KG1 (cell line): ENCODE measurements at regions not wholly inside any gene's neighbourhood (a gene's known extent, or its start where the extent isn't known, plus 50 kb on each side); places are given as distances from the start of the nearest gene placed in this dataset.

Source experiments
- DNase-seq: peaks from one replicate; lab custom pipeline; 2025; lab: John Stamatoyannopoulos, UW

DNA sequence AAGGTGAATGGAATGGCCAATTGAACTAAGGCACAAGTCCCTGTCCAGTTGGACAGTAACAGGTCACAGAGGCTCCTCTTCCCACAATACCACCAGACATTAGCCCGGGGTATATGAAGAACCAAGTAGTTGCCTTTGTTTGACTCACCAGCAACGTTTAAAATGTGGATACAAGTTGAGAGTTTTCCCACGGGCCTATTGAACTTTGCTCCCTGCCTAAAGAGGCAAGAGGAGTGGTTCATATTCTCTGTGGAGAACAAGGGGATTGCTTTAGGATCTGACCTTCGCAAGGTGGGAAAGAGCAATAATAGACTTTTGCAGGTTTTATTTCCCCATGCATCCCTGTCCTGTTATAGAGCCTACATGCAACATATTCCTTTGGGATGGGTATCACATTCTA is 177.2 kb downstream of the POU4F1 start:
- DNase-seq, result no peak

DNA sequence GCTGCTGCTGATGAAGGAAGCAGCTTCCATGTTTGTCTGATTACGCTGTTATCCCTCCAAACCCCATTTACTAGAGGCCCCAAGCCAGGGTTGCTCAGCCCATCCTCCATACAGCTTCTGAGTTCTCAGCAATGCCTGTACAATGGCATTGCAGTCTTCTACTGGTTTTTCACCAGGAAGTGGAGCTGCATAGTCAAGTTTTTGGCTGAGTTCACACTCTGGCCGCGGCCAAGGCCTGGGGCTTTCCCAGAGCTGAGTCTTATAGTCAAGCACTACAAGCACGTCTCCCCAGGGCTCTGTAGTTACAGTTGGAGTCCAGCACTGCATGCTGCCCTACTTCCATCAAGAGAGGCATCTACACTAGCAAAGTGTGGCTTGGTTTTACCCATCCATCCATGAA is 182.5 kb downstream of the POU4F1 start:
- no peak for DNase-seq

DNA sequence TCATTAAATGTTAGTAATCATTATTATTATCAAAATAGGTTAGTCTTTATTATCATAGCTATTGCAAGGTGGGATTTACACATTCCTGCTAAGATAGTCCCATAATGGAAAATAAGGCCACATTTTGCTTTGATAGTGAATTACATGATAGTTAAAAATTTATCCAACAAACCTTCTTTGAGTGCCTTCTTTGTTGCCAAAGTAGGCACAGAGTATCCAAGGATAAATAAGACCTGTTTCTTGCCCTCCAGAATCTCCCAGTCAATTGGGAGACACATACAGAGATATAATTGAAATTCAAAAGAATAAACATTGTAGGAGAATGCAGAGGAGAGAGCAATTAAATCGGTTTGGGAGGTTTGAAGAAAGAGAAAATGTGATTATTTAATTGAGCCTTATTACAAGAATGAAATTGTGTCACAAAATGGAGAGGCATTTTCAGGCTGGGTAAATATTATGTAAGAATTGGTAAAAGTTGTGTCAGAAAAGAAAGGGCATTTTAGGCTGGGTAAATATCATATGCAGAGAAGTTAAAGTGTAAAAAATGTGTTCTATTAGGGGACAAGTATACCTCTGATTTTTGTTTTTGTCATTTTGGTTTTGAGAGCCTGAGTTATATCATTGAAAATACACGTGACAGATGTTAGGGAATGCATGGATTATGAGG is 189.3 kb downstream of the POU4F1 start:
- DNase-seq, result no peak

DNA sequence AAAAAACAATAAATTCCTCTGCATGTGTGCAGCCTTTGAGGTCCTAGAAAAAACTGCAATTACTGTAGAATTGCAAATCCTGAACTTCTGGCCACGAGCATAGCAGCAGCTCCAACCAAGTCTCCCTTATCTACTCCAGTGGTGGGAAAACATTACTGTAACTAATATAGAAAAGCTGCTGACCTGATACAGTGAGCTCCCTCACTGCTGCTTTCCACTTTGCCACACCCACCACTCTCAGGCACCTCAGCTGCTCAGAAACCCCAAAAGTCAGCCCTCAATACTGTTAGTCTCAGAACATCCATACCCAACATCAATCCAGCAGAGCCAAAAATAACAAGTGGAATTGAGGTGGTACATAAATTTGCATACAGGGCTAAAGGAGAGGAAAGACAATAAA is 192.5 kb downstream of the POU4F1 start:
- DNase-seq, result no peak

DNA sequence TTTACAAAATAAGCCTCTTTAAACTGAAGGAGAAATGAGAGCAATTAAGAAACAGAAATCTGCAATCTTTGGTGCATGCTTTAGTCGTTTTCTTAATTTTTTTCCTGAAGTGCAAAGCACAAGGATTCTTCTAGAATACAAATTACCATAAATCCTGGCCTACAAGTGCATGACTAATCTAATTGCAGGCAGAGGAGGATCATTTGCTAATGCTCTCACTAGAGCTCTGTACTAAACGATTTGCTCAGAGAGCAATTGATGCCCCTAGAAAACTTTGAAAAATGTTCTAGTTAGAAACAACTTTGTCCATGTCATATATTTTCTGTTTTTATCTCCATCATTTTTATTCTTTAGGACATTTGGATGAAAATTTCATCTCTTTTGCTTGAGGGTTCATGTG is 193.2 kb downstream of the POU4F1 start:
- no peak for DNase-seq

DNA sequence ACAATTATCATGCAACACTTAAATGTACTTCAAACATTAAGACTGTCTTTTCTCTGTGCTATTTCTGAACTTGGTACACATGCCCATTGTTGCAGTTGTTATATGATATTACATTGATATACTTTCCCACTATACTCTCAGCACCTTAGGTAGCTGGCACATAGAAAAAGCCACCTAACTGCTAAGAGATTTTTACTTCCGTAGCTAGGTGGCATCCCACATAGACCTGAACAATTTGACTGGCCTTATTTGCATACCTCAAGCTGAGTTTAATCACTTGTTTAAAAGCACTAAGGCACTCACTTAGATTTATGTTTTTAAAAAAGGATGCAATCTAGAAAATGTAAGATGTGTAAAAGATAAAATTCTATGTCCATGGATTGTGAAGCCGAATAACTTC is 194.2 kb downstream of the POU4F1 start:
- no peak for DNase-seq

DNA sequence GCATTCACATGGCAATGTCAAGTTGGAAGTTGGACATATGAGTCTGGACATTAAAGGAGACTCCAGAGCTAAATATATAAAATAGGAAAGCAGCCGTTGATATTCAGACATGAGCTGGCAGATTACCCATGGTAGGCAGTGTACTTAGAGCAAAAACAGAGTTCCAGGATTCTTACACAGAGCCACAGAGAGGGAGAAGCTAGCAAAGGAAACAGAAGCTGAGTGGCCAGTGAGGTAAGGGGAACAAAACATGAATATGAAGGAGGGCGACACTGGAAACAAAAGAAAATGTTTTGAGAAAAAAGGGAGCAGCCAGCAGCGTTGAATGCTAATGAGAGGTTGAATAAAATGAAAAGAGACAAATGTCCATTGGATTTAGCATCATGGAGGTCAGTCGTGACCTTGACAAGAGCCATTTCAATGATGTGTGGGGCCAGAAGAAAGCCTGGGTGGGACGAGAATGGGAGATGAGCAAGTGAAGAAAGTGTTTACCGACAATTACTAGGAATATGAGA is 198.4 kb downstream of the POU4F1 start:
- no peak for DNase-seq

DNA sequence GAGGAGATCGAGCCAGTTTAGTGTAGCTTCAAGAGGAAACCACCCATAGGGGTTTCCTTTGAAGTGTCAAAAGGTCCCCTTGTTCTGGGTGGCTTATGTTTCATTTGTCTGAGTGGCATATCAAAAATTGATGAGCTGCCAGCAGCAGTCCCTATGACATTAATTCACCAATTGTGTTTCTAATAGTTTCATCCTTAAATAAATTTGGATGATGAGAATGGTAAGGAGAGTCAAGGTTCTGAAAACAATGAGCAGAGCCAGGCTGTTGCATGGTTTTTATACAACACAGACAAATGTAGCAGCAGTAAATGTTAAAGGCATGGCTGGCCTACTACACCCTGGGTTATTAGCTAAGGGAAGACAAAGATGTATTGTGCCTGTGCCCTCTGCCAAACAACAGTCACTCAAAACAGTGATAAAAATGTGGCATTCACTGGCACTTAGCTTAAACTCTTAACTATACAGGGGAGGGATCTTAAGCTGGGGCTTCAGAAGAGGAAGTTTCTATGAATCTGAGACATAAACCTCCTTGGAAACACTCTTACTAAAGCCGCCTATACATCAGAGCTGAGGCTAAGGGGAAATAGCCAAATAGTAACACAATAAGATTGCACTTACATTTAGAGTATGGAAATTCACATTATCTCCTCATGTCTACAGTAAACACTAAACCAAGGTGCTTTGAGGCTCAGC is 200.5 kb downstream of the POU4F1 start:
- no peak for DNase-seq

DNA sequence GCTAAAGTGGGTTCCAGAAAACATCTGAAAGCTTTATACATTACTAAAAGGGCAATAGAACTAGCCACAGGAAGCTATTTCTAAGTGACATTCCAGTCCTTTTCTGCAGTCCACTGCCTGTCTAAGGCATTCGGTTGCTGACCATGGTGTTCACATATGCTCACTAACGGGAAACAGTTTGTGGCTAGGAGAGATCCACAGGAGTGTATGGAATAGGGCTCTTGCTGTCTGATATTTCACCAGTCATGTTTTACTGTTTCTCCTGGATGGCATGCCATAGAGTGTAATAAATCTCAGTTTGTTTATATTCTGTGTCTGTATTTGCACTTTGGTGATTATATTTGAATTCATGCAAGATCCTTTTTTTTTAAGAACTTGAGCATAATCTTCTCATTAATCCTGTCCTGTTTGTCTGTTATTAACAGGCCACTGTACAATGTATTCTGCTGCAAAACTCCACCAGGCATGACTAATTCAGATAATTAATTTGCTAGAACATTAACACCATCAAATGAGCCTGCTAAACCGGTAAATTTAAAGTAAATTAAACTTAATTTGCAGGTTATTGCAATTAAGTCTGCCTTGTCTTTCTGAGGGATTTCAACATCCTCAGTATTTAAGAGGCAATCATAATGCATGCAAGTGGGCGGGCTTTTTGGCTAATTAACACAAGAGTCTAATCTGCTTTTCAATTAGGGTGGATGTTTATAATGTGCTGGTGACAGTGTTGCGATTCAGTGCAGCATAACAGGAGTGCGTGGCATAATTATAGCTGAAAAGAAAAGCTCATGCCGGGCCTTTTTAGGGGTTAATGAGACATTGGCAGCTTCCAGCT is 201.3 kb downstream of the POU4F1 start:
- no peak for DNase-seq

DNA sequence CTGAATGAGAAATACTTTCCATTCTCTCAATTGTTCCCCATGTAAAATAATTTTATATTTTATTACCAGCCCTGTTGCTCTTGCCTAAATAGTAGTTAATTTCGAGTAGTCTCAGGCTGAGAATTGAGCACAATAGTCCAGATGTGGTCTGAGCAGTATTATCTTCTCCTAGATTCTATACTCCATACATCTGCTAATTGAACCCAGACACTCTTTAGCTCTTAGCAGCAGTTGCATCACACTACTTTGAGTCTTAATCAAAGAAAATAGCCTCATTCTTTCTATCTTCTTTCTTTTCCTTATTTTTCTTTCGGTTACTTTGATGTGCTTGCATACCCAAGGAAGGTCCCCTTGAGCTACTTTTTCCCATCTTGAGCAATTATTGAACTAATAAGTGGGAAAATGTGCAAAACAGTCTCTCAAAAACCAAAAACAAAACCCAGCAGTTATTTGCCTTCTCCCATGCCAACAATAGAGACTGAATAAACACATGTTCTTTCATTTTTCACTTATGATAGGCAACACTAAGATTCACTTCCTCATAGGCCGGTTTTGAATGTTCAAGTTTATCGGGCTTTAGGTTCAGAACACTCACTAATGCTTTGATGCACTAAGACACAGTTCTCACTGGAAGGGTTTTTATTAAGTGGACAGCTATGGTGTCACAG is 204.5 kb downstream of the POU4F1 start:
- no peak for DNase-seq

DNA sequence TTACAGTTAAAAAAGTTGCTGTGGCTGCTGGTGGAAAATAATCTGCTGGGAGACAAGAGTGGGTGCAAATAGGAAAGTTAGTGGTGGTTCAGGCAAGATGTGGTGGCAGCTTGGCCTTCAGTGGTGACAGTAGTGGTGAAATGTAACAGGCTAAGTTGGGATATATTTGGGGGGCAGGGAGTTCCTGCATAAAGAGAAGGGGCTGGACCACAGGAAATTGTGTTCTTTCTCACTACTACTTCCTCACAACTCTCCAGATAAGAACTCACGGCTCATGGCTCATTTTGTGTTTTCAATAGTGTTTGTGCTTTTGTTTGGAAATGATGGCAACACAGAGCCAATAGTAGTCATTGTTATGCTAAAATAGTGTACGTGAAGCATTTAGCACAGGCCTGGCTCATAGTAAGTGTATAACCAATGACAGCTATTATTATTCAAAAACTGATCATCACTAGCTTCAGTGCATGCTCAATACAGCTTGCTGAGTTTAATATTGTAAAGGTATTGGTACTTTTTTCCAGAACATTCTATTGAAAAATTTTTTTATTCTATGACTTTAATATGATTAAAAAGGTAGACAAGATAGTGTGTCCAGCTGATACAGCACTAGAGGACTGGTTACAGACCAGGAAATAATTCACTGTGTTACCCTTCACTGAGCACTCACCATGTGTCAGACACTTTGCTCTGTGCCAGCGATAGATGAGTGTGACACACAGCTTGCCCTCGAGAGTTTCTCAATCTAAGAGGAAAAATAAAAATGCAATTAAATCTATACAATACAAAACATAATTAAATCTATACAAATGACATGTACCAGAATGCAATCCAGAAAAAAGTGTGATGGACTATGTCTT is 209.8 kb downstream of the POU4F1 start:
- no peak for DNase-seq

DNA sequence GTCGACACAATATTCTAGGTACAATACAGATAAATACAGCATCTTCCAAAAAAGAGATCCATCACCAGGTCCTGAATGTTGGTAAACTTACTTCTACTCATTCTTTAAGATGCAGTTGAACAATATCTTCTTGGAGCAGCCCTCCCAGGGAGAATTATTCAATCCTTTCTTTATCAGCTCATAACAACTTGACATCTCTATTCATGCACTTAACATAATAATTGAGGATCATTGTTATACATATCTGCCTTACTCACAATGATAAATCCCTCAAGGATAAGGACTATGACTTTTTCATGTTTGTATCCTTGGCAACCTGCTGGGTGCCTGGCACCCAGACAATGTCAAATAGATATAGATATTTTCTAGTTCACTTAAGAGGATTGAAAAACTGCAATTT is 219.5 kb downstream of the POU4F1 start:
- DNase-seq, result no peak

DNA sequence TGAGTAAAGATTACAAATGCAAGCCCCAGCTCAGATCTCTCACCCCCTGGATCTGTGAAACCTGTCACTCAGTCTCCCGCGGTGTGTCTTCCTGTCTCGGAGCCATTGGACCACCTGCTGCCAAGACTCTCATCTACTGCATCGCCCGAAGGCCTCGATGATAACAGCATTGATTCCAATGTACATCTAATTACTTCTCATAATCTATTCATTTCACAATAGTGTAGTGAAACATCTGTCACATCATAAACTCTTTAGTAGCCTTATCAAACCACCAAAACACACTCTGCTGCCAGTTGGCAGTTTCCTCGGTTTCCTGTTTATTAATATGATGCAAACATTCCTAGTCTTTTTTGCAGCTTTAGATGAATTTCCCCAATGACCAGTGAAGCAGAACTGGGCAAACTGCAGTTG is 220.3 kb downstream of the POU4F1 start:
- no peak for DNase-seq

DNA sequence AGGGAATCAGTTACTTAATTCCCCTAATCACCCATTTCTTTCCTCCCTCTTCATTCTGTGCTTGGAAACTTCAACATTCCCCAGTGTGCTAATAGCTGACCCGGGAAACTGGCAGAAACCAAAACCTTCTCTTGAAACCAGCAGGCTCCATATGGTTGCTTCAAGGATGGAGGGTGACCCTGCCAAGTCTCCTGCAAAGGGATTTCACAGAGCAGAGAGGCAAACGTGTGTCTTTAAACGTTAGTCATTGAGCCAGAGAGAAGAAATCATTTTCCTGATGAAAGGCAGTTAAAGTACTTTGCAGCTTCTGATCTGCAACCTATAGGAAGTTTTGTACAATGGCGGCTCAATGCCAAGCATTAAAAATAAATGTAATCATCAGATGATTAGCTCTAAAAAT is 220.9 kb downstream of the POU4F1 start:
- DNase-seq, result no peak

DNA sequence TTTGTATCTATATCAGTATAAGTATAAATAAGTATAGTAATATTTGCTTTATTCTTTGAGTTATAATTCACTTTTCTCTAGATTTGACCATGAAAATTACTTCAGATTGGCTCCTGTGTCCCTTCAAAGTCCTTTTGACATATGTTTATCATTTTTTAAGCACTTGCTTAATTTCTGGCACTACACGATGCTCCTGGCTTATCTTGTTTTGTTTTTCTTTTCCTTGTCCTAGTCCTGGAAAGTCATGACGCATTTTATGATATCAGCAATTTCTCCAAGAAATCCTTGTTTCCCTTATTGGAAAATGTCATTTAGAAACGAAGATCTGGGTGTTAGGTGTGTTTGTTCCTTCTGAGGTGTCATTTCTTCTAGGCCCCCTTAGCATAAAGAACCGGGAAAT is 226.5 kb downstream of the POU4F1 start:
- no peak for DNase-seq

DNA sequence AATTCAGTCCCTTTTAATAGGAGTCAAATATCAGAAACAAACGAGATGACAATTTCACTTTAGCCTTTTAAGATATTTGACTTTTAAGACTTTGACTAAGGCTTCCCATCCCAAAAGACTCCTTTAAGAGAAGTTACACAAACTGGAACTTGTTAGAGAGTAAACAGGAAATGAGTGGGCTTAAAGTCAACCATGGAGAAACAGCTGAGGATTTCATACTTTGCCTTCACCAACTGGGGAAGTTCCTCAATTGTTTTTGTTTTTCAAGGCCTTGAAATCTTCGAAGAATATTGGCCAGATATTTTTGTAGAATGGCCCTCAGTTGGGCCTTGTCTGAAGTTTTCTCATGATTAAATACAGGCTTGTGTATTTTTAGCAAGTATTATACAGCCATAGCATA is 227.3 kb downstream of the POU4F1 start:
- DNase-seq, result no peak

DNA sequence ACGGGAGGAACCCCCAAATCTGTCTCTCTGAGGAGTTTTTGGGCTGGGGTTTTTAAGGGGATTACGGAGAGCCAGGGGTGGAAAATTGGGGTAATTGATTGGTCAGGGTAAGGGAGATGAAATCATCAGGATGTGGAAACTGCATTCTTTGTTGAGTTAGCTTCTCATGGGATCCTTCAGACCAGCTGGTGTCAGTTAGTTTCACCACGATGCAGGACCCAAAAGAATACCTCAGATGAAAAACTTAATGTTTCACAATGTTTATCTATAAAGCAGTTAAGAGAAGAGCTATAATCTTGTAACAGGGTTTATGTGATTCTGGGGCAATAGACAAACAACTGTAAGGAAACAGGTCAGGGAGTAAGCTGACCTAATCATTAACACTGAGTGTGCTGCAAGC is 230.8 kb downstream of the POU4F1 start:
- no peak for DNase-seq

DNA sequence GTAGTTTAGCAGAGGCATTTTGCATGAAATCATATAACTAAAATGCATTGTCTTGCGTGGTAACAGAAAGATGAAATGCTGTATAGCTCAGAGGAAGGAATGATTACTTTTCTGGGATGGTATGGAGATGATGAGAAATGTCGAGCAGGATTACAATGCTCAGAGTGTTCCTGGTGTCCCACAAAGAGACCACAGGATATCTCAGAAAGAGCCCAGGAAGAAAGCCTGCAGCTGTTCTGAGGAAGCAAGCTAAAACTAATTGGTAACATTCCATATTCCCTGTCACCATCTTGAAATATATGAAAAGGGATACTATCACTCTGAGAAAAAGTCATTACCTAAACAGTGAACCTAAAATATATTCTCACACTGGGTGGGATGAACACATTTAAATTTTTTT is 233.1 kb downstream of the POU4F1 start:
- DNase-seq, result no peak

DNA sequence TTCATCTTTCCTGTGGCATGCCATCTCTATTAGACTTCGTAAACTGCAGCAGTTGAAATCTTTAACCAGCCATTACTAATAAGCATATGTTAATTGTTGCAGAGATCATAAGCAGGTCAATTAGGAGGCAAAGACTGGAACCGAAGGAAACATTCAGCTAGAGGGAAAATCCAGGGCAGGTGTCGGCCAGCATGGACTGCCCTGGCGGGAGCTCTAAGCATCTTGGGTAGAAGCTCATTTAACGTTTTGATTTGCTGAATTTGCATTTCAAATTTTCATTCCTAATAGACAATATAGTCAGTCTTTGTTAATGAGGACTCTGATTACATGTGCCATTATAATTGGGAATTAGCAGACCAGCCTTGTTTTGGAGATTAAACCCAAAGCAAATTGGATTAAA is 238.6 kb downstream of the POU4F1 start:
- no peak for DNase-seq

DNA sequence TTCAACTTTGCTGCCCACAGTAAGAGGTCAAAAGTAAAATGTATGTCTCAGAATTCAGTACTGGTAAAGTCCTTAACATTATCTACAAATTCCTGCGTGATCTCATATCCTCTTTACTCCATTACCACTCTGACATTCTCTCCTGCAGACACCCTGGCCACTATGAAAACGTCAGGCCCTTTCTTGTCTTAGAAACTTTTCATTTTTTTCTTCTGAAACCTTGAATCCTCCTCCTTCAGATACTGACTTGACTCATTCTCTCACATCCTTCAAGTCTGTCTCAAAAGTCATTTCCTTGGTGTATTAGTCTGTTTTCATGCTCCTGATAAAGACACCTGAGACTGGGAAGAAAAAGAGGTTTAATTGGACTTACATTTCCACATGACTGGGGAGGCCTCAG is 262.3 kb downstream of the POU4F1 start:
- DNase-seq, result no peak

DNA sequence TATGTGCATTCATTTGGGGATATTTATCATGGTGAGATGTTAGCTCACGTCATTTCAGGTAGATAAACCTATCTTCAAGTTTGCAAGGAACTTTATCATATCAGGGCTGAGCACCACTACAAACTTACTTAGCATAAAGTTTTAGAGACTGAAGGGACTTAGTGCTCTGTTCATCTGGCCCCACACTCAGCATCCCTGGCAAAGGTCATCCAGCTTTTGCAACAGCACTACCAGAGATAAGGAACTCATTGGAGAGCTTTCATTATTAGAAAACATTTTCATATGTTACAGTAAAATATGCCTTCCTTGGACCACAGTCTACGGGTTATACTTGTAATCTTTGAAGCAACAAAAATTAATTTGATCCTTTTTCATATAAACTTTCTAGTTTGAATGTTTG is 263.4 kb downstream of the POU4F1 start:
- DNase-seq, result no peak
